Neural cell (in vitro differentiated cells): ENCODE measurements at regions not wholly inside any gene's neighbourhood (a gene's known extent, or its start where the extent isn't known, plus 50 kb on each side); places are given as distances from the start of the nearest gene placed in this dataset.
"Not testable (repeated sequence)": the region's sequence is repeated elsewhere in the genome, so short reads cannot be mapped to it uniquely, and the experiment has no call there.

Source experiments
- H2AFZ ChIP-seq: fragments of 200-600, 300-800 bp; sonication (generic), shearing (Covaris generic); 2 replicates; pipeline ENCODE4 v1.6.0; 2014; ENCODE audit warnings: low read depth, mild to moderate bottlenecking, antibody characterized with exemption, low read length, moderate library complexity
- H3F3A ChIP-seq: fragments of 200-600 bp; shearing (Covaris generic); 2 replicates; pipeline ENCODE4 v1.6.1; 2016; ENCODE audit warnings: mild to moderate bottlenecking, moderate library complexity, mixed read lengths, antibody characterized with exemption, low read length; ENCODE audit not compliant: insufficient read depth, poor library complexity, severe bottlenecking
- H3K27ac ChIP-seq: fragments of 200-600, 300-800 bp; sonication (generic), shearing (Covaris generic); 2 replicates; pipeline ENCODE4 v1.5.1; 2014; ENCODE audit warnings: mild to moderate bottlenecking, low read length, moderate library complexity
- H3K27me3 ChIP-seq: fragments of 300-800, 200-600 bp; sonication (generic), shearing (Covaris generic); 2 replicates; pipeline ENCODE4 v1.6.0; 2014; ENCODE audit warnings: mild to moderate bottlenecking, low read depth, low read length, moderate library complexity; ENCODE audit not compliant: insufficient read depth
- H3K36me3 ChIP-seq: fragments of 300-800, 200-600 bp; sonication (generic), shearing (Covaris generic); 2 replicates; pipeline ENCODE4 v1.5.1; 2014; ENCODE audit warnings: mild to moderate bottlenecking, antibody characterized with exemption, low read length, moderate library complexity; ENCODE audit not compliant: insufficient read depth
- H3K4me2 ChIP-seq: fragments of 300-800, 200-600 bp; sonication (generic), shearing (Covaris generic); 2 replicates; pipeline ENCODE4 v1.6.0; 2014; ENCODE audit warnings: mild to moderate bottlenecking, low read length
- H3K4me3 ChIP-seq: fragments of 300-800, 200-600 bp; sonication (generic), shearing (Covaris generic); 2 replicates; pipeline ENCODE4 v1.5.1; 2014; ENCODE audit warnings: mild to moderate bottlenecking, low read length, moderate library complexity
- H3K79me2 ChIP-seq: fragments of 200-600 bp; shearing (Covaris generic); replicated peaks from 2 replicates; pipeline ENCODE4 v1.6.0; 2014; ENCODE audit warnings: mild to moderate bottlenecking, low read length, moderate library complexity; ENCODE audit not compliant: insufficient read depth
- H3K9ac ChIP-seq: fragments of 300-800, 200-600 bp; sonication (generic), shearing (Covaris generic); 2 replicates; pipeline ENCODE4 v1.6.1; 2016; ENCODE audit warnings: mild to moderate bottlenecking, low read length, mixed read lengths
- H3K9me2 ChIP-seq: fragments of 200-600 bp; shearing (Covaris generic); 2 replicates; pipeline ENCODE4 v1.6.1; 2016; ENCODE audit warnings: mild to moderate bottlenecking, low read length, mixed read lengths; ENCODE audit not compliant: insufficient read depth
- H3K9me3 ChIP-seq: fragments of 200-600, 300-800 bp; sonication (generic), shearing (Covaris generic); 2 replicates; pipeline ENCODE4 v1.6.1; 2016; ENCODE audit warnings: mild to moderate bottlenecking, mixed run types, low read length, moderate library complexity, mixed read lengths
- H4K20me1 ChIP-seq: fragments of 200-600 bp; shearing (Covaris generic); 2 replicates; pipeline ENCODE4 v1.6.1; 2016; ENCODE audit warnings: mild to moderate bottlenecking, mixed run types; ENCODE audit not compliant: insufficient read depth
- CTCF ChIP-seq: fragments of 450-650 bp; IDR thresholded peaks from 2 replicates; pipeline ENCODE4 v1.5.1; 2014; ENCODE audit warnings: antibody characterized with exemption, mild to moderate bottlenecking, moderate library complexity; ENCODE audit not compliant: poor library complexity, severe bottlenecking
- EP300 ChIP-seq: fragments of 450-650 bp; conservative IDR thresholded peaks from 2 replicates; pipeline ENCODE4 v1.6.1; 2014; ENCODE audit warnings: antibody characterized with exemption, mild to moderate bottlenecking, moderate library complexity; ENCODE audit not compliant: poor library complexity, severe bottlenecking
- EZH2 ChIP-seq: fragments of 200-600, 300-800 bp; shearing (Covaris generic), sonication (generic); IDR thresholded peaks from 2 replicates; pipeline ENCODE4 v1.6.1; 2014; ENCODE audit warnings: antibody characterized with exemption, low read length, borderline replicate concordance, mild to moderate bottlenecking; ENCODE audit not compliant: insufficient read depth, poor library complexity, severe bottlenecking
- MXI1 ChIP-seq: fragments of 450-650 bp; conservative IDR thresholded peaks from 2 replicates; pipeline ENCODE4 v1.6.1; 2014; ENCODE audit warnings: antibody characterized with exemption, mild to moderate bottlenecking; ENCODE audit not compliant: poor library complexity, severe bottlenecking
- POLR2AphosphoS5 ChIP-seq: IDR thresholded peaks from 2 replicates; pipeline ENCODE4 v1.6.1; 2012
- RAD21 ChIP-seq: fragments of 450-650 bp; conservative IDR thresholded peaks from 2 replicates; pipeline ENCODE4 v1.6.1; 2014; ENCODE audit warnings: antibody characterized with exemption, mild to moderate bottlenecking, moderate library complexity
- SMC3 ChIP-seq: fragments of 450-650 bp; conservative IDR thresholded peaks from 2 replicates; pipeline ENCODE4 v1.6.1; 2014; ENCODE audit warnings: antibody characterized with exemption, mild to moderate bottlenecking, moderate library complexity; ENCODE audit not compliant: poor library complexity
- TAF1 ChIP-seq: IDR thresholded peaks from 2 replicates; pipeline ENCODE4 v1.6.1; 2012; ENCODE audit warnings: low read depth
- TF ChIP-seq, protein P1 (sequence below): IDR thresholded peaks from 2 replicates; pipeline ENCODE4 v1.6.1; 2012; ENCODE audit warnings: borderline replicate concordance

GRCh38 chr11:45374130-45374529, 88.0 kb upstream of the SYT13 start:
- Histone ChIP-seq H3K27ac (peak overlapping the region; percentile 33), H3K4me3 (no peak overlapping the region), H3K36me3 (no peaks in the 10 kb centered on the region), H3K9me3 (no peaks in the 10 kb centered on the region), H3F3A (no peaks in the 10 kb centered on the region), H3K4me2 (no peak overlapping the region), H3K9me2 (no peaks in the 10 kb centered on the region), H2AFZ (no peak overlapping the region), H4K20me1 (no peaks in the 10 kb centered on the region), H3K79me2 (no peaks in the 10 kb centered on the region), H3K27me3 (no peaks in the 10 kb centered on the region), H3K9ac (no peak overlapping the region)
- no peak for TF ChIP-seq CTCF
- TF ChIP-seq POLR2AphosphoS5, result no peak
- no peak for TF ChIP-seq MXI1
- no peak for TF ChIP-seq EP300

DNA sequence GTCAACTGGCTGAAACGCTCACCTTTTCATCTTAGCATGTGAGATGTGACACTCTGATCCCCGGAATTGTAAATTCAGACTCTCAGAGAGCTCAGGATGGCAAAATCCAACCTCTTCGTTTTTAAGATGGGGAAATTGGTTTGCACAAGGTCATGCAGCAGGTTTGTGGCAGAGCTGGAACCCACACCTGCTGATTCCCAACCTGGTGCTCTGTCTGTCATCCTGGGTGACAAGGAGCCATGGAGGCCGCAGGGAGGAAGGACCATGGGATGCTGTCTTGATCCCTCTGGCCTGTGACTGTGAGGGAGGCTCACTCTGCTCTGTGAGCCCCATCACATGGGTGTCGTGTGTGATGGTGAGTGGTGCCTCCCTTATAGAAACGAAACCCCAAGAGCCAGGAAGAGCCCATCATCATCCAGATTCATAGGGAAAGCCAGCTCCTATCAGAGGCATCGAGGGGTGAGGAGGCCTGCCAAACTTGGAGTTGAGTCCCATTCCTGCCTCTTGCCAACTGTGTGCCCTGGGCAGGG, 87.4 kb upstream of the SYT13 start:
- no peak overlapping the region for H3K4me3 ChIP-seq
- no peaks in the 10 kb centered on the region for H3K79me2 ChIP-seq
- H3K9me2 ChIP-seq, result no peaks in the 10 kb centered on the region
- no peak for TF ChIP-seq CTCF
- TF ChIP-seq, protein P1, sequence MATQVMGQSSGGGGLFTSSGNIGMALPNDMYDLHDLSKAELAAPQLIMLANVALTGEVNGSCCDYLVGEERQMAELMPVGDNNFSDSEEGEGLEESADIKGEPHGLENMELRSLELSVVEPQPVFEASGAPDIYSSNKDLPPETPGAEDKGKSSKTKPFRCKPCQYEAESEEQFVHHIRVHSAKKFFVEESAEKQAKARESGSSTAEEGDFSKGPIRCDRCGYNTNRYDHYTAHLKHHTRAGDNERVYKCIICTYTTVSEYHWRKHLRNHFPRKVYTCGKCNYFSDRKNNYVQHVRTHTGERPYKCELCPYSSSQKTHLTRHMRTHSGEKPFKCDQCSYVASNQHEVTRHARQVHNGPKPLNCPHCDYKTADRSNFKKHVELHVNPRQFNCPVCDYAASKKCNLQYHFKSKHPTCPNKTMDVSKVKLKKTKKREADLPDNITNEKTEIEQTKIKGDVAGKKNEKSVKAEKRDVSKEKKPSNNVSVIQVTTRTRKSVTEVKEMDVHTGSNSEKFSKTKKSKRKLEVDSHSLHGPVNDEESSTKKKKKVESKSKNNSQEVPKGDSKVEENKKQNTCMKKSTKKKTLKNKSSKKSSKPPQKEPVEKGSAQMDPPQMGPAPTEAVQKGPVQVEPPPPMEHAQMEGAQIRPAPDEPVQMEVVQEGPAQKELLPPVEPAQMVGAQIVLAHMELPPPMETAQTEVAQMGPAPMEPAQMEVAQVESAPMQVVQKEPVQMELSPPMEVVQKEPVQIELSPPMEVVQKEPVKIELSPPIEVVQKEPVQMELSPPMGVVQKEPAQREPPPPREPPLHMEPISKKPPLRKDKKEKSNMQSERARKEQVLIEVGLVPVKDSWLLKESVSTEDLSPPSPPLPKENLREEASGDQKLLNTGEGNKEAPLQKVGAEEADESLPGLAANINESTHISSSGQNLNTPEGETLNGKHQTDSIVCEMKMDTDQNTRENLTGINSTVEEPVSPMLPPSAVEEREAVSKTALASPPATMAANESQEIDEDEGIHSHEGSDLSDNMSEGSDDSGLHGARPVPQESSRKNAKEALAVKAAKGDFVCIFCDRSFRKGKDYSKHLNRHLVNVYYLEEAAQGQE, result no peak
- TF ChIP-seq SMC3, result no peak
- TF ChIP-seq POLR2AphosphoS5, result no peak
- TF ChIP-seq RAD21, result no peak
- no peak for TF ChIP-seq EP300
- no peak for TF ChIP-seq TAF1
- no peak for TF ChIP-seq EZH2
- no peak for TF ChIP-seq MXI1
- H3K36me3 ChIP-seq, result no peaks in the 10 kb centered on the region
- no peaks in the 10 kb centered on the region for H3K9me3 ChIP-seq
- H3K27me3 ChIP-seq, result no peaks in the 10 kb centered on the region
- no peaks in the 10 kb centered on the region for H4K20me1 ChIP-seq
- no peak overlapping the region for H3K9ac ChIP-seq
- no peak overlapping the region for H3K4me2 ChIP-seq
- H2AFZ ChIP-seq, result no peak overlapping the region
- H3F3A ChIP-seq, result no peaks in the 10 kb centered on the region
- H3K27ac ChIP-seq, result no peak overlapping the region

- H3K4me2 ChIP-seq, H3K9me3 ChIP-seq, H3K79me2 ChIP-seq, H3K36me3 ChIP-seq, H3K4me3 ChIP-seq, H3K9ac ChIP-seq, H4K20me1 ChIP-seq, H2AFZ ChIP-seq, H3K9me2 ChIP-seq, H3K27ac ChIP-seq, H3K27me3 ChIP-seq, H3F3A ChIP-seq: not testable (repeated sequence)
These were observed 86.3 kb upstream of the SYT13 start for GRCh38 chr11:45372414-45372813.
